ENCODE measurements at regions not wholly inside any gene's neighbourhood (a gene's known extent, or its start where the extent isn't known, plus 50 kb on each side); places are given as distances from the start of the nearest gene placed in this dataset.

GRCh38 chr10:76787746-76788451, 849.7 kb downstream of the KCNMA1 start:
- Histone ChIP-seq H3K27me3 (ENCODE audit: control insufficient read depth, insufficient read depth, low read length) (no peaks in the 10 kb centered on the region), H3K9me3 (ENCODE audit: control insufficient read depth, insufficient read depth, low read depth, low read length) (no peaks in the 10 kb centered on the region), H3K4me2 (ENCODE audit: extremely low read depth, insufficient read depth, low read length) (no peak overlapping the region), H3K9ac (ENCODE audit: insufficient read depth, low read length) (no peak overlapping the region), H3K79me2 (ENCODE audit: control insufficient read depth, insufficient read depth, low read length) (no peaks in the 10 kb centered on the region), H3K4me3 (replicated peaks in 1 of 4; ENCODE audit: control extremely low read depth in 1 of 4, insufficient read depth in 1 of 4, low read depth in 3 of 4, low read length in 4 of 4) (no peak overlapping the region), H2AFZ (ENCODE audit: low read length) (no peak overlapping the region), H3K4me1 (ENCODE audit: control insufficient read depth, extremely low read depth, insufficient read depth, low read length) (no peaks in the 10 kb centered on the region), H4K20me1 (ENCODE audit: control insufficient read depth, extremely low read depth, insufficient read depth, low read length) (no peaks in the 10 kb centered on the region), H3K36me3 (ENCODE audit: control insufficient read depth, insufficient read depth, low read length) (no peaks in the 10 kb centered on the region), H3K27ac (ENCODE audit: insufficient read depth, low read length) (no peak overlapping the region)
- DNase-seq (ENCODE audit: low read depth in 2 of 2), result no peak
- TF ChIP-seq EZH2 (IDR thresholded peaks at IDR 0.05; ENCODE audit: low read length, missing control alignments) (no peak), CTCF (conservative IDR thresholded peaks at IDR 0.05 in 1 of 2, IDR thresholded peaks at IDR 0.05 in 1 of 2; ENCODE audit: low read depth in 1 of 2, low read length in 2 of 2) (no peak)

- no peak overlapping the region for H3K4me3 ChIP-seq (replicated peaks in 1 of 4; ENCODE audit: control extremely low read depth in 1 of 4, insufficient read depth in 1 of 4, low read depth in 3 of 4, low read length in 4 of 4)
- H3K27ac ChIP-seq (ENCODE audit: insufficient read depth, low read length), result no peak overlapping the region
- no peak overlapping the region for H3K9ac ChIP-seq (ENCODE audit: insufficient read depth, low read length)
- H3K4me1 ChIP-seq (ENCODE audit: control insufficient read depth, extremely low read depth, insufficient read depth, low read length), result no peaks in the 10 kb centered on the region
- no peaks in the 10 kb centered on the region for H4K20me1 ChIP-seq (ENCODE audit: control insufficient read depth, extremely low read depth, insufficient read depth, low read length)
- H3K27me3 ChIP-seq (ENCODE audit: control insufficient read depth, insufficient read depth, low read length), result no peaks in the 10 kb centered on the region
- TF ChIP-seq CTCF (conservative IDR thresholded peaks at IDR 0.05 in 1 of 2, IDR thresholded peaks at IDR 0.05 in 1 of 2; ENCODE audit: low read depth in 1 of 2, low read length in 2 of 2), result no peak
- TF ChIP-seq EZH2 (IDR thresholded peaks at IDR 0.05; ENCODE audit: low read length, missing control alignments), result no peak
- peak in 1 of 2 donors; percentile 6 for DNase-seq (ENCODE audit: low read depth in 2 of 2)
- no peaks in the 10 kb centered on the region for H3K79me2 ChIP-seq (ENCODE audit: control insufficient read depth, insufficient read depth, low read length)
- no peaks in the 10 kb centered on the region for H3K36me3 ChIP-seq (ENCODE audit: control insufficient read depth, insufficient read depth, low read length)
- no peak overlapping the region for H2AFZ ChIP-seq (ENCODE audit: low read length)
- no peaks in the 10 kb centered on the region for H3K9me3 ChIP-seq (ENCODE audit: control insufficient read depth, insufficient read depth, low read depth, low read length)
- no peak overlapping the region for H3K4me2 ChIP-seq (ENCODE audit: extremely low read depth, insufficient read depth, low read length)
Measured at GRCh38 chr10:76786504-76787072, 851.0 kb downstream of the KCNMA1 start.

- Histone ChIP-seq H4K20me1 (ENCODE audit: control insufficient read depth, extremely low read depth, insufficient read depth, low read length) (no peaks in the 10 kb centered on the region), H2AFZ (ENCODE audit: low read length) (no peak overlapping the region), H3K4me2 (ENCODE audit: extremely low read depth, insufficient read depth, low read length) (no peak overlapping the region), H3K9me3 (ENCODE audit: control insufficient read depth, insufficient read depth, low read depth, low read length) (no peaks in the 10 kb centered on the region), H3K27ac (ENCODE audit: insufficient read depth, low read length) (no peak overlapping the region), H3K27me3 (ENCODE audit: control insufficient read depth, insufficient read depth, low read length) (peaks cover 6% of the 10 kb centered on the region), H3K36me3 (ENCODE audit: control insufficient read depth, insufficient read depth, low read length) (no peaks in the 10 kb centered on the region), H3K9ac (ENCODE audit: insufficient read depth, low read length) (no peak overlapping the region), H3K79me2 (ENCODE audit: control insufficient read depth, insufficient read depth, low read length) (no peaks in the 10 kb centered on the region), H3K4me1 (ENCODE audit: control insufficient read depth, extremely low read depth, insufficient read depth, low read length) (no peaks in the 10 kb centered on the region), H3K4me3 (replicated peaks in 1 of 4; ENCODE audit: control extremely low read depth in 1 of 4, insufficient read depth in 1 of 4, low read depth in 3 of 4, low read length in 4 of 4) (no peak overlapping the region)
- TF ChIP-seq EZH2 (IDR thresholded peaks at IDR 0.05; ENCODE audit: low read length, missing control alignments) (no peak), CTCF (conservative IDR thresholded peaks at IDR 0.05 in 1 of 2, IDR thresholded peaks at IDR 0.05 in 1 of 2; ENCODE audit: low read depth in 1 of 2, low read length in 2 of 2) (no peak)
- no peak for DNase-seq (ENCODE audit: low read depth in 2 of 2)
Measured at GRCh38 chr10:76784076-76784475, 853.5 kb downstream of the KCNMA1 start.
